ENCODE measurements at regions not wholly inside any gene's neighbourhood (a gene's known extent, or its start where the extent isn't known, plus 50 kb on each side); places are given as distances from the start of the nearest gene placed in this dataset.

- no peak for TF ChIP-seq POLR2A (IDR thresholded peaks at IDR 0.05; ENCODE audit: low read length)
- no peak for TF ChIP-seq GATA1 (IDR thresholded peaks at IDR 0.05; ENCODE audit: low read depth, low read length)
Measured at GRCh38 chr7:91324663-91325062, 60.4 kb downstream of the FZD1 start.
